Liver (tissue), 3 donors: ENCODE measurements at regions not wholly inside any gene's neighbourhood (a gene's known extent, or its start where the extent isn't known, plus 50 kb on each side); places are given as distances from the start of the nearest gene placed in this dataset.

Source experiments
- CTCF ChIP-seq: fragments of 150-350 bp; IDR thresholded peaks from 2 replicates; pipeline ENCODE4 v1.5.1; 2017; ENCODE audit warnings: improper control_type of control experiment, low read depth, low read length; ENCODE audit not compliant: missing input control
- HNF4A ChIP-seq, 2 donors: conservative IDR thresholded peaks; 2 replicates each; pipeline ENCODE4 v1.6.1; 2016; ENCODE audit warnings: antibody characterized with exemption in 2 of 2, mild to moderate bottlenecking in 2 of 2
- JUND ChIP-seq, 2 donors: IDR thresholded peaks; 2 replicates each; pipeline ENCODE4 v1.6.1; 2016; ENCODE audit warnings: antibody characterized with exemption in 2 of 2
- RAD21 ChIP-seq, 2 donors: IDR thresholded peaks; 2 replicates each; pipeline ENCODE4 v1.6.1; 2016; ENCODE audit warnings: antibody characterized with exemption in 2 of 2, mild to moderate bottlenecking in 2 of 2
- REST ChIP-seq: IDR thresholded peaks from 2 replicates; pipeline ENCODE4 v1.6.1; 2016; ENCODE audit warnings: antibody characterized with exemption, mild to moderate bottlenecking
- SP1 ChIP-seq: IDR thresholded peaks from 2 replicates; pipeline ENCODE4 v1.6.1; 2018; ENCODE audit warnings: antibody characterized with exemption, mild to moderate bottlenecking
- TAF1 ChIP-seq: conservative IDR thresholded peaks from 2 replicates; pipeline ENCODE4 v1.6.1; 2016; ENCODE audit warnings: antibody characterized with exemption, mild to moderate bottlenecking
- ZBTB33 ChIP-seq: IDR thresholded peaks from 2 replicates; pipeline ENCODE4 v1.6.1; 2016; ENCODE audit warnings: antibody characterized with exemption
- TF ChIP-seq, protein P1 (sequence below): IDR thresholded peaks from 2 replicates; pipeline ENCODE4 v1.6.1; 2016; ENCODE audit warnings: antibody characterized with exemption
- donor health status: healthy.
- donor health status: healthy.

- TF ChIP-seq CTCF (no peak), SP1 (no peak), RAD21 (IDR thresholded peaks at IDR 0.05) (no peak), ZBTB33 (no peak), JUND (IDR thresholded peaks at IDR 0.05) (no peak), HNF4A (conservative IDR thresholded peaks at IDR 0.05) (no peak), REST (no peak), TAF1 (no peak)
- TF ChIP-seq, protein P1, sequence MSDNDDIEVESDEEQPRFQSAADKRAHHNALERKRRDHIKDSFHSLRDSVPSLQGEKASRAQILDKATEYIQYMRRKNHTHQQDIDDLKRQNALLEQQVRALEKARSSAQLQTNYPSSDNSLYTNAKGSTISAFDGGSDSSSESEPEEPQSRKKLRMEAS = no peak
Observed at GRCh38 chr10:123563994-123564393, 102.2 kb upstream of the GPR26 start.
